Progenitor cell of endocrine pancreas (in vitro differentiated cells): ENCODE measurements at regions not wholly inside any gene's neighbourhood (a gene's known extent, or its start where the extent isn't known, plus 50 kb on each side); places are given as distances from the start of the nearest gene placed in this dataset.
A peak's percentile ranks its signal among the peaks of the same experiment; 100 is the strongest.

Experiments used
- DNase-seq: peaks from one replicate; pipeline ENCODE4 v3.0.0; 2021; ENCODE audit warnings: low spot score; ENCODE audit not compliant: unreplicated experiment
- H3K27ac Mint-ChIP-seq: 2 replicates; pipeline ENCODE4 v1.8.0; 2021; ENCODE audit warnings: mild to moderate bottlenecking, moderate library complexity, mixed read lengths
- H3K27me3 Mint-ChIP-seq: 2 replicates; pipeline ENCODE4 v1.8.0; 2021; ENCODE audit warnings: mixed read lengths
- H3K36me3 Mint-ChIP-seq: 2 replicates; pipeline ENCODE4 v1.8.0; 2022; ENCODE audit warnings: mixed read lengths; ENCODE audit not compliant: insufficient read depth
- H3K4me1 Mint-ChIP-seq: 2 replicates; pipeline ENCODE4 v1.8.0; 2021; ENCODE audit warnings: low read depth, mixed read lengths
- H3K4me3 Mint-ChIP-seq: 2 replicates; pipeline ENCODE4 v1.8.0; 2021; ENCODE audit warnings: low read depth, mild to moderate bottlenecking, moderate library complexity, mixed read lengths
- H3K9me3 Mint-ChIP-seq: 2 replicates; pipeline ENCODE4 v1.8.0; 2021; ENCODE audit warnings: low read depth, mixed read lengths
- TF ChIP-seq, protein P1 (sequence below): fragments of 200-600 bp; sonication (generic); IDR thresholded peaks from one replicate; pipeline ENCODE4 v1.5.0; 2021; ENCODE audit warnings: antibody characterized with exemption, mild to moderate bottlenecking; ENCODE audit not compliant: unreplicated experiment

- Mint-ChIP-seq H3K9me3 (no peaks in the 10 kb centered on the region), H3K4me3 (no peak overlapping the region), H3K27me3 (no peaks in the 10 kb centered on the region), H3K4me1 (peaks cover 15% of the 10 kb centered on the region), H3K36me3 (peaks cover 7% of the 10 kb centered on the region), H3K27ac (no peak overlapping the region)
- TF ChIP-seq, protein P1, sequence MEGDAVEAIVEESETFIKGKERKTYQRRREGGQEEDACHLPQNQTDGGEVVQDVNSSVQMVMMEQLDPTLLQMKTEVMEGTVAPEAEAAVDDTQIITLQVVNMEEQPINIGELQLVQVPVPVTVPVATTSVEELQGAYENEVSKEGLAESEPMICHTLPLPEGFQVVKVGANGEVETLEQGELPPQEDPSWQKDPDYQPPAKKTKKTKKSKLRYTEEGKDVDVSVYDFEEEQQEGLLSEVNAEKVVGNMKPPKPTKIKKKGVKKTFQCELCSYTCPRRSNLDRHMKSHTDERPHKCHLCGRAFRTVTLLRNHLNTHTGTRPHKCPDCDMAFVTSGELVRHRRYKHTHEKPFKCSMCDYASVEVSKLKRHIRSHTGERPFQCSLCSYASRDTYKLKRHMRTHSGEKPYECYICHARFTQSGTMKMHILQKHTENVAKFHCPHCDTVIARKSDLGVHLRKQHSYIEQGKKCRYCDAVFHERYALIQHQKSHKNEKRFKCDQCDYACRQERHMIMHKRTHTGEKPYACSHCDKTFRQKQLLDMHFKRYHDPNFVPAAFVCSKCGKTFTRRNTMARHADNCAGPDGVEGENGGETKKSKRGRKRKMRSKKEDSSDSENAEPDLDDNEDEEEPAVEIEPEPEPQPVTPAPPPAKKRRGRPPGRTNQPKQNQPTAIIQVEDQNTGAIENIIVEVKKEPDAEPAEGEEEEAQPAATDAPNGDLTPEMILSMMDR, result no peak
- no peak for DNase-seq
Observed at GRCh38 chr14:71346685-71347084, 439.4 kb downstream of the PCNX1 start.

DNA sequence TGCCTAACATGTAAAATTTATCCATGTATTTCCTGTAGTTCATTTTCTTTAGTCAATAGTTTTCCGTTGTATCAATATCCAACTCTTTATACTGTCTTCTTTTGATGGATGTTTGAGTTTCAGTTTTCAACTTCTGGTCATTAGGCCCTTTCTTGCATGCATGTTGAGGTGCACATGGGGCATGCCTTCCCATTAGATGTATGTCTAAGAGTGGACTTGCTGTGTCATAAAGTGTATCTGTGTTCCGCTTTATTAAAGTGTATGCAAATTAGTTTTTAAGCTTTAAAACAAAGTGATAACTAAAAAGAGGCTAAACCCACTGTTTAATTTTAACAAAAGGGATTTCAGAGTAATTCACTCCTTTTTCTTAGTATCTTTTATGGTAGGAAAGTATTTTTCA, 441.1 kb downstream of the PCNX1 start:
- TF ChIP-seq, protein P1, result no peak
- peaks cover 2% of the 10 kb centered on the region for H3K9me3 Mint-ChIP-seq
- no peak overlapping the region for H3K27ac Mint-ChIP-seq
- H3K27me3 Mint-ChIP-seq, result no peaks in the 10 kb centered on the region
- no peak for DNase-seq
- H3K36me3 Mint-ChIP-seq, result peaks cover 9% of the 10 kb centered on the region
- no peak overlapping the region for H3K4me3 Mint-ChIP-seq
- H3K4me1 Mint-ChIP-seq, result peaks cover 16% of the 10 kb centered on the region

- no peak overlapping the region for H3K27ac Mint-ChIP-seq
- peaks cover 9% of the 10 kb centered on the region for H3K36me3 Mint-ChIP-seq
- DNase-seq, result no peak
- no peak overlapping the region for H3K4me3 Mint-ChIP-seq
- TF ChIP-seq, protein P1, result no peak
- peaks cover 3% of the 10 kb centered on the region for H3K9me3 Mint-ChIP-seq
- H3K4me1 Mint-ChIP-seq, result peaks cover 11% of the 10 kb centered on the region
- no peaks in the 10 kb centered on the region for H3K27me3 Mint-ChIP-seq
Observed at GRCh38 chr14:71348817-71349216, 441.6 kb downstream of the PCNX1 start.

DNA sequence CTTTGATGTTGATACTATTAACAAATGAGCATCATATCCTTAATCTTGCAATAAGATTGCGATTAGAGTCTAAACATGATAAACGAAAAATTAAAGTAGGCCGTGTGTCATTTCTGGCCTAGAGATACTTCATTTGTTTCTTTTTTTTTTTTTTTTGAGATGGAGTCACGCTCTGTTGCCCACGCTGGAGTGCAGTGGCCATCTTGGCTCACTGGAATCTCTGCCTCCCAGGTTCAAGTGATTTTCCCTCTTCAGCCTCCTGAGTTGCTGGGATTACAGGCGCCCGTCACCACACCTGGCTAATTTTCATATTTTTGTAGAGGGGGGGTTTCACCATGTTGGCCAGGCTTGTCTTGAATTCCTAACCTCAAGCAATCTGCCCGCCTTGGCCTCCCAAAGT, 446.9 kb downstream of the PCNX1 start:
- no peak overlapping the region for H3K27ac Mint-ChIP-seq
- H3K36me3 Mint-ChIP-seq, result peaks cover 3% of the 10 kb centered on the region
- TF ChIP-seq, protein P1, result no peak
- H3K27me3 Mint-ChIP-seq, result no peaks in the 10 kb centered on the region
- peaks cover 23% of the 10 kb centered on the region for H3K4me1 Mint-ChIP-seq
- DNase-seq, result no peak
- no peak overlapping the region for H3K4me3 Mint-ChIP-seq
- peaks cover 8% of the 10 kb centered on the region for H3K9me3 Mint-ChIP-seq

DNA sequence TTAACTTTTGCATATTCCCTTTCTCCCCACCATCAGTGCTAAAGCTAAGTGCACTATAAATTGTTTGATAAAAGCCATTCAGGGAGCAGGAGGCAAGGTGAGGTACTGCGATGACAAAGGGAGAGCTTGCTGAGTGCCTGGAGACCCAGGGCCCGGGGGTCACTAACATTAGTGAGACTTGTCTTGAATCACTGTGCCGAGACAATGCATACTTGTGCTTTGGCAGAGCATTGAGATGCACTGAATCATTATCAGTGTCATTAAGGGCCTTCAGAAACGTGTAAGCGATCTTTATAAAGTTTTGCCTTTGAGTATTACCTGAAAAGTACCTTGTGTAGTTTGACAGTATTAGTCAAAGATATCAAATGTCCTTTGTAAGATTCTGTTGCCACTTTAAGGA, 447.5 kb downstream of the PCNX1 start:
- H3K27ac Mint-ChIP-seq, result peak overlapping the region; percentile 54
- no peak overlapping the region for H3K4me3 Mint-ChIP-seq
- H3K9me3 Mint-ChIP-seq, result peaks cover 8% of the 10 kb centered on the region
- H3K27me3 Mint-ChIP-seq, result no peaks in the 10 kb centered on the region
- DNase-seq, result no peak
- H3K4me1 Mint-ChIP-seq, result peaks cover 23% of the 10 kb centered on the region
- TF ChIP-seq, protein P1, result no peak
- H3K36me3 Mint-ChIP-seq, result peaks cover 3% of the 10 kb centered on the region
